ENCODE measurements at regions not wholly inside any gene's neighbourhood (a gene's known extent, or its start where the extent isn't known, plus 50 kb on each side); places are given as distances from the start of the nearest gene placed in this dataset.

DNA sequence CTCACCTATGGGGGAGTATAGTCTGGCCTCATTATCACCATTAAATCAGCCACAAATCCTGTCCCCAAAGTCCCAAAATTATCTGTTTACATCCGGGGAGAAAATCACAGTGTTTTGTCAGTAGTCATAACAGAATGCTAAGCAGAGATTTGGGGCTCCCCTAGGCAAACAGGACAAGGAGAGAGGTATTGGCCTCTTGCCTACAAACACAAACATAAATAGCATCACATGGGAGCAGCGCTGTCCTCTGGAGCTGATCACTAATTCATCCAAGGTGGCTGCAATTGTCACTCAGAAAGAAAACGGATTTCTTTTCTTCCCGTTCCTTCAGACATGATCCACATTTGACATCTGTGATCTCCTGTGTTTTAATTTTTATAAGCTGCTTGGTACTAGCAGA lies 1028.1 kb downstream of the NTRK3 start:
- H3K4me3 ChIP-seq (ENCODE audit: insufficient read depth, low read depth, low read length) = no peak overlapping the region
- H2BK120ac ChIP-seq (ENCODE audit: low read depth, low read length) = no peak overlapping the region
- no CpG with 5 or more reads among the region's 4 CpGs for WGBS, 2 experiments (ENCODE audit: extremely low coverage in 2 of 2, insufficient read length in 1 of 2)
- no peaks in the 10 kb centered on the region for H3K36me3 ChIP-seq (ENCODE audit: control insufficient read depth, insufficient read depth, low read length)
- H3K4me1 ChIP-seq (ENCODE audit: control insufficient read depth, insufficient read depth, low read length) = no peaks in the 10 kb centered on the region
- H3K27me3 ChIP-seq (ENCODE audit: control insufficient read depth, insufficient read depth, low read length) = no peaks in the 10 kb centered on the region
- H3K4me2 ChIP-seq (ENCODE audit: low read depth, low read length) = no peak overlapping the region
- H2BK15ac ChIP-seq (ENCODE audit: low read depth, low read length) = no peak overlapping the region
- in situ Hi-C loops (cut with MboI; ENCODE audit: low sequenced_read_pairs) (no loop called here), intact Hi-C loops (cut with micrococcal nuclease) (no loop called here), dilution Hi-C loops (cut with HindIII; ENCODE audit: low sequenced_read_pairs, unreplicated experiment) (no loop called here)
- no peak for TF ChIP-seq RCOR1 (IDR thresholded peaks at IDR 0.05; ENCODE audit: insufficient replicate concordance, low read length)
- no peak for TF ChIP-seq RFX5 (IDR thresholded peaks at IDR 0.05; ENCODE audit: low read depth, low read length)
- TF ChIP-seq ELK1 (IDR thresholded peaks at IDR 0.05; ENCODE audit: borderline replicate concordance, low read depth, low read length) = no peak
- TF ChIP-seq, protein P1, sequence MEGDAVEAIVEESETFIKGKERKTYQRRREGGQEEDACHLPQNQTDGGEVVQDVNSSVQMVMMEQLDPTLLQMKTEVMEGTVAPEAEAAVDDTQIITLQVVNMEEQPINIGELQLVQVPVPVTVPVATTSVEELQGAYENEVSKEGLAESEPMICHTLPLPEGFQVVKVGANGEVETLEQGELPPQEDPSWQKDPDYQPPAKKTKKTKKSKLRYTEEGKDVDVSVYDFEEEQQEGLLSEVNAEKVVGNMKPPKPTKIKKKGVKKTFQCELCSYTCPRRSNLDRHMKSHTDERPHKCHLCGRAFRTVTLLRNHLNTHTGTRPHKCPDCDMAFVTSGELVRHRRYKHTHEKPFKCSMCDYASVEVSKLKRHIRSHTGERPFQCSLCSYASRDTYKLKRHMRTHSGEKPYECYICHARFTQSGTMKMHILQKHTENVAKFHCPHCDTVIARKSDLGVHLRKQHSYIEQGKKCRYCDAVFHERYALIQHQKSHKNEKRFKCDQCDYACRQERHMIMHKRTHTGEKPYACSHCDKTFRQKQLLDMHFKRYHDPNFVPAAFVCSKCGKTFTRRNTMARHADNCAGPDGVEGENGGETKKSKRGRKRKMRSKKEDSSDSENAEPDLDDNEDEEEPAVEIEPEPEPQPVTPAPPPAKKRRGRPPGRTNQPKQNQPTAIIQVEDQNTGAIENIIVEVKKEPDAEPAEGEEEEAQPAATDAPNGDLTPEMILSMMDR (conservative IDR thresholded peaks at IDR 0.05; ENCODE audit: low read depth, low read length) = no peak
- TF ChIP-seq BHLHE40 (IDR thresholded peaks at IDR 0.05; ENCODE audit: low read depth, low read length) = no peak
- no peak for TF ChIP-seq NFE2L2 (IDR thresholded peaks at IDR 0.05; ENCODE audit: low read depth, low read length)
- no peak overlapping the region for H3K4ac ChIP-seq (ENCODE audit: low read depth, low read length)
- ATAC-seq (ENCODE audit: low read depth) (no peak), DNase-seq (no peak)
- CTCF ChIA-PET = interaction anchor here (0.5 kb wide), 1 partner anchor 892 kb away, joined by 4 read pairs; no protein-coding TSS in a partner anchor
- no peaks in the 10 kb centered on the region for H3K79me1 ChIP-seq (ENCODE audit: low read depth in 1 of 2, low read length in 2 of 2)
- H4K8ac ChIP-seq (ENCODE audit: low read depth in 2 of 2, low read length in 2 of 2) = no peak overlapping the region
- H4K20me1 ChIP-seq (ENCODE audit: insufficient read depth, low read length) = no peaks in the 10 kb centered on the region
- H2BK20ac ChIP-seq (ENCODE audit: low read depth, low read length) = no peak overlapping the region
- H2AK5ac ChIP-seq (ENCODE audit: low read depth, low read length) = no peak overlapping the region
- H3K9me3 ChIP-seq (ENCODE audit: control insufficient read depth, insufficient read depth, low read length) = peaks cover 5% of the 10 kb centered on the region
- H3K14ac ChIP-seq (replicated peaks; ENCODE audit: low read depth, low read length) = no peak overlapping the region
- no peak overlapping the region for H3K9ac ChIP-seq (ENCODE audit: low read depth, low read length)
- H2AK9ac ChIP-seq (replicated peaks; ENCODE audit: low read depth, low read length, poor library complexity) = no peak overlapping the region
- no TSS peak for BruUV-seq (replicated peaks)
- H3K27ac ChIP-seq (ENCODE audit: insufficient read depth, low read length) = no peak overlapping the region
- H4K5ac ChIP-seq (ENCODE audit: low read depth, low read length) = no peak overlapping the region
- no peak overlapping the region for H3K56ac ChIP-seq (ENCODE audit: extremely low read depth, insufficient read depth, low read length)
- POLR2A ChIA-PET (ENCODE audit: unreplicated experiment) = no interaction called here
- H2BK5ac ChIP-seq (ENCODE audit: low read depth, low read length, poor library complexity, severe bottlenecking) = no peak overlapping the region
- H3K9me1 ChIP-seq (ENCODE audit: insufficient read depth, low read length) = no peaks in the 10 kb centered on the region
- no peak overlapping the region for H3K18ac ChIP-seq (ENCODE audit: low read depth, low read length)
- no peak overlapping the region for H3K23ac ChIP-seq (ENCODE audit: low read depth, low read length)
- no peak overlapping the region for H4K91ac ChIP-seq (ENCODE audit: insufficient read depth, low read depth, low read length)
- no peak overlapping the region for H2AFZ ChIP-seq (replicated peaks; ENCODE audit: low read length, poor library complexity)
